CD14-positive monocyte (primary cell): ENCODE measurements at regions not wholly inside any gene's neighbourhood (a gene's known extent, or its start where the extent isn't known, plus 50 kb on each side); places are given as distances from the start of the nearest gene placed in this dataset.

ENCODE experiments used
- DNase-seq, 3 donors: peaks; one replicate each; pipeline ENCODE4 v3.0.0-alpha.2; 2011 to 2022
- H2AFZ ChIP-seq: 2 replicates; pipeline ENCODE4 v1.6.0; 2012; ENCODE audit warnings: mild to moderate bottlenecking, low read depth, low read length, inconsistent platforms; ENCODE audit not compliant: insufficient read depth, poor library complexity, severe bottlenecking
- H3K27ac ChIP-seq, 2 donors: 1 replicate in 1 of 2; 2 replicates in 1 of 2; pipeline ENCODE4 v1.5.1; 2012 to 2013; ENCODE audit warnings: low read length in 2 of 2, control low read depth in 1 of 2, inconsistent platforms in 1 of 2, low read depth in 1 of 2, mild to moderate bottlenecking in 1 of 2
- H3K27me3 ChIP-seq, 2 donors: one replicate each; pipeline versions ENCODE4 v1.6.0 to v1.6.1; 2011 to 2013; ENCODE audit warnings: low read length in 2 of 2; ENCODE audit not compliant: control insufficient read depth in 2 of 2, insufficient read depth in 2 of 2
- H3K36me3 ChIP-seq, 2 donors: replicated peaks in 1 of 2; 1 replicate in 1 of 2; 2 replicates in 1 of 2; pipeline versions ENCODE4 v1.5.1 to v1.6.1; 2012 to 2013; ENCODE audit warnings: low read length in 2 of 2, control low read depth in 1 of 2, inconsistent platforms in 1 of 2, mild to moderate bottlenecking in 1 of 2; ENCODE audit not compliant: insufficient read depth in 2 of 2, control insufficient read depth in 1 of 2
- H3K4me1 ChIP-seq, 2 donors: 1 replicate in 1 of 2; 2 replicates in 1 of 2; pipeline versions ENCODE4 v1.5.1 to v1.6.1; 2012 to 2013; ENCODE audit warnings: low read length in 2 of 2, control low read depth in 1 of 2, inconsistent platforms in 1 of 2, mild to moderate bottlenecking in 1 of 2, moderate library complexity in 1 of 2; ENCODE audit not compliant: insufficient read depth in 2 of 2, control insufficient read depth in 1 of 2
- H3K4me2 ChIP-seq: replicated peaks from 2 replicates; pipeline ENCODE3; 2012; ENCODE audit warnings: low read length, moderate library complexity, mild to moderate bottlenecking; ENCODE audit not compliant: poor library complexity, severe bottlenecking; ENCODE audit errors: extremely low read depth
- H3K4me3 ChIP-seq, 3 experiments: fragments of 200-600 bp in 1 of 3; sonication (generic) in 1 of 3; replicated peaks in 1 of 3; 1 replicate in 2 of 3; 2 replicates in 1 of 3; pipeline ENCODE4 v1.5.1; 2011 to 2013; ENCODE audit warnings: low read length in 3 of 3, mild to moderate bottlenecking in 3 of 3, control low read depth in 2 of 3, low read depth in 2 of 3, inconsistent platforms in 1 of 3, moderate library complexity in 1 of 3
- H3K79me2 ChIP-seq: 2 replicates; pipeline ENCODE4 v1.6.0; 2012; ENCODE audit warnings: mild to moderate bottlenecking, control low read depth, inconsistent platforms, low read length, moderate library complexity; ENCODE audit not compliant: insufficient read depth
- H3K9ac ChIP-seq: 2 replicates; pipeline ENCODE4 v1.6.0; 2017; ENCODE audit warnings: low read length, mild to moderate bottlenecking; ENCODE audit not compliant: insufficient read depth, poor library complexity, severe bottlenecking
- H3K9me3 ChIP-seq, 2 donors: replicated peaks in 1 of 2; 1 replicate in 1 of 2; 2 replicates in 1 of 2; pipeline versions ENCODE4 v1.5.1 to v1.6.1; 2012 to 2013; ENCODE audit warnings: low read length in 2 of 2, control low read depth in 1 of 2; ENCODE audit not compliant: control insufficient read depth in 1 of 2, insufficient read depth in 1 of 2
- H4K20me1 ChIP-seq: 2 replicates; pipeline ENCODE4 v1.6.0; 2012; ENCODE audit warnings: mild to moderate bottlenecking, low read length, control low read depth, moderate library complexity; ENCODE audit not compliant: insufficient read depth
- H3K27ac Mint-ChIP-seq, 7 donors: one replicate each; pipeline ENCODE4 v1.8.0; 2020; ENCODE audit warnings: mild to moderate bottlenecking in 7 of 7, mixed read lengths in 7 of 7, moderate library complexity in 6 of 7, inconsistent platforms in 2 of 7
- H3K27me3 Mint-ChIP-seq, 3 donors: one replicate each; pipeline ENCODE4 v1.8.0; 2021 to 2022; ENCODE audit warnings: low read depth in 3 of 3, mild to moderate bottlenecking in 3 of 3, mixed read lengths in 3 of 3, moderate library complexity in 3 of 3, inconsistent platforms in 1 of 3
- H3K36me3 Mint-ChIP-seq, 2 donors: one replicate each; pipeline ENCODE4 v1.8.0; 2020; ENCODE audit warnings: mixed read lengths in 2 of 2, inconsistent platforms in 1 of 2, mild to moderate bottlenecking in 1 of 2
- H3K4me1 Mint-ChIP-seq: one replicate; pipeline ENCODE4 v1.8.0; 2020; ENCODE audit warnings: mild to moderate bottlenecking, mixed read lengths
- H3K4me3 Mint-ChIP-seq, 2 donors: one replicate each; pipeline ENCODE4 v1.8.0; 2020; ENCODE audit warnings: mild to moderate bottlenecking in 2 of 2, mixed read lengths in 2 of 2, moderate library complexity in 1 of 2
- H3K9me3 Mint-ChIP-seq, 7 donors: one replicate each; pipeline ENCODE4 v1.8.0; 2020 to 2022; ENCODE audit warnings: mixed read lengths in 7 of 7, mild to moderate bottlenecking in 6 of 7, moderate library complexity in 6 of 7, inconsistent platforms in 2 of 7
- WGBS: methylation state at CpG from one replicate; pipeline ENCODE4 v1.1.5; 2013; ENCODE audit warnings: missing lambda C conversion rate; ENCODE audit not compliant: insufficient coverage; 5-methylcytosine and 5-hydroxymethylcytosine counted together
- intact Hi-C, 2 donors: fragments of 100-400 bp; cut with micrococcal nuclease; formaldehyde crosslinking; loops; one replicate each; pipeline versions ENCODE4 v1.15.0 to v1.15.1; 2023
- TF ChIP-seq, protein P1 (sequence below): fragments of 200-600 bp; IDR thresholded peaks from one replicate; pipeline ENCODE4 v1.8.0; 2022; ENCODE audit warnings: antibody characterized with exemption, mild to moderate bottlenecking

- Histone ChIP-seq H3K79me2 (no peaks in the 10 kb centered on the region), H4K20me1 (no peaks in the 10 kb centered on the region), H3K4me1 (no peaks in the 10 kb centered on the region), H3K9me3 (peaks cover 13 to 24% of the 10 kb centered on the region in 2 donors), H2AFZ (no peak overlapping the region), H3K4me3 (no peak overlapping the region), H3K9ac (no peak overlapping the region), H3K27me3 (no peaks in the 10 kb centered on the region), H3K36me3 (no peaks in the 10 kb centered on the region), H3K4me2 (no peak overlapping the region), H3K27ac (no peak overlapping the region)
- H3K4me3 Mint-ChIP-seq, result no peak overlapping the region
- TF ChIP-seq, protein P1, sequence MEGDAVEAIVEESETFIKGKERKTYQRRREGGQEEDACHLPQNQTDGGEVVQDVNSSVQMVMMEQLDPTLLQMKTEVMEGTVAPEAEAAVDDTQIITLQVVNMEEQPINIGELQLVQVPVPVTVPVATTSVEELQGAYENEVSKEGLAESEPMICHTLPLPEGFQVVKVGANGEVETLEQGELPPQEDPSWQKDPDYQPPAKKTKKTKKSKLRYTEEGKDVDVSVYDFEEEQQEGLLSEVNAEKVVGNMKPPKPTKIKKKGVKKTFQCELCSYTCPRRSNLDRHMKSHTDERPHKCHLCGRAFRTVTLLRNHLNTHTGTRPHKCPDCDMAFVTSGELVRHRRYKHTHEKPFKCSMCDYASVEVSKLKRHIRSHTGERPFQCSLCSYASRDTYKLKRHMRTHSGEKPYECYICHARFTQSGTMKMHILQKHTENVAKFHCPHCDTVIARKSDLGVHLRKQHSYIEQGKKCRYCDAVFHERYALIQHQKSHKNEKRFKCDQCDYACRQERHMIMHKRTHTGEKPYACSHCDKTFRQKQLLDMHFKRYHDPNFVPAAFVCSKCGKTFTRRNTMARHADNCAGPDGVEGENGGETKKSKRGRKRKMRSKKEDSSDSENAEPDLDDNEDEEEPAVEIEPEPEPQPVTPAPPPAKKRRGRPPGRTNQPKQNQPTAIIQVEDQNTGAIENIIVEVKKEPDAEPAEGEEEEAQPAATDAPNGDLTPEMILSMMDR, result no peak
- no CpG with 5 or more reads among the region's 1 CpG for WGBS
- H3K27me3 Mint-ChIP-seq, result no peaks in the 10 kb centered on the region
- no peak overlapping the region for H3K27ac Mint-ChIP-seq
- intact Hi-C loops, result no loop called here
- H3K4me1 Mint-ChIP-seq, result no peaks in the 10 kb centered on the region
- H3K9me3 Mint-ChIP-seq, result peaks cover 0 to 18% (median 8%) of the 10 kb centered on the region in 7 donors
- H3K36me3 Mint-ChIP-seq, result no peaks in the 10 kb centered on the region
- DNase-seq, result no peak
Observed at GRCh38 chr13:63567031-63567430, 2151.4 kb upstream of the PCDH20 start.

- H3K4me3 ChIP-seq, result no peak overlapping the region
- no peaks in the 10 kb centered on the region for H3K27me3 Mint-ChIP-seq
- peaks cover 6 to 11% of the 10 kb centered on the region in 2 donors for H3K9me3 ChIP-seq
- intact Hi-C loops, result no loop called here
- H3K36me3 ChIP-seq, result no peaks in the 10 kb centered on the region
- H3K27me3 ChIP-seq, result no peaks in the 10 kb centered on the region
- no peak overlapping the region for H3K4me2 ChIP-seq
- no peaks in the 10 kb centered on the region for H3K4me1 Mint-ChIP-seq
- no peaks in the 10 kb centered on the region for H3K79me2 ChIP-seq
- H3K27ac ChIP-seq, result no peak overlapping the region
- TF ChIP-seq, protein P1, result no peak
- H2AFZ ChIP-seq, result no peak overlapping the region
- H4K20me1 ChIP-seq, result no peaks in the 10 kb centered on the region
- H3K27ac Mint-ChIP-seq, result no peak overlapping the region
- WGBS, result no CpG with 5 or more reads among the region's 1 CpG
- no peak overlapping the region for H3K4me3 Mint-ChIP-seq
- no peaks in the 10 kb centered on the region for H3K36me3 Mint-ChIP-seq
- H3K9me3 Mint-ChIP-seq, result peaks cover 0 to 25% (median 4%) of the 10 kb centered on the region in 7 donors
- H3K9ac ChIP-seq, result no peak overlapping the region
- H3K4me1 ChIP-seq, result no peaks in the 10 kb centered on the region
- DNase-seq, result no peak
Observed at GRCh38 chr13:63554157-63554556, 2138.5 kb upstream of the PCDH20 start.
